ENCODE measurements at regions not wholly inside any gene's neighbourhood (a gene's known extent, or its start where the extent isn't known, plus 50 kb on each side); places are given as distances from the start of the nearest gene placed in this dataset.
"Not testable (repeated sequence)": the region's sequence is repeated elsewhere in the genome, so short reads cannot be mapped to it uniquely, and the experiment has no call there.

DNA sequence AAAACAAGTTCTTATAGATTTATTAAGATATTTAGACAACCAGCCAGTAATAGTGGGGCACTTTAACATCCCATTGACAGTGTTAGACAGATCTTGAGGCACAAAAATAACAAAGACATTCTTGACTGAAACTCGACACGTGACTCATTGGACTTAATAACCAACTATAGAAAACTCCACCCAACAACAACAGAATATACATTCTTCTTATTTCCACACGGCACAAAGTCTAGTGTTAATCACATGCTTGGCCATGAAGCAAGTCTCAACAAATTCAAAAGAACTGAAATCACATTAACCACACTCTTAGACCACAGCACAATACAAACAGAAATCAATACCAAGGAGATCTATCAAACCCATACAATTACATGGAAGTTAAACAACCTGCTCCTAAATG, 138.1 kb downstream of the ARL5B start:
- peak; percentile 2 for DNase-seq (ENCODE audit: low read depth)
- TF ChIP-seq, protein P1, sequence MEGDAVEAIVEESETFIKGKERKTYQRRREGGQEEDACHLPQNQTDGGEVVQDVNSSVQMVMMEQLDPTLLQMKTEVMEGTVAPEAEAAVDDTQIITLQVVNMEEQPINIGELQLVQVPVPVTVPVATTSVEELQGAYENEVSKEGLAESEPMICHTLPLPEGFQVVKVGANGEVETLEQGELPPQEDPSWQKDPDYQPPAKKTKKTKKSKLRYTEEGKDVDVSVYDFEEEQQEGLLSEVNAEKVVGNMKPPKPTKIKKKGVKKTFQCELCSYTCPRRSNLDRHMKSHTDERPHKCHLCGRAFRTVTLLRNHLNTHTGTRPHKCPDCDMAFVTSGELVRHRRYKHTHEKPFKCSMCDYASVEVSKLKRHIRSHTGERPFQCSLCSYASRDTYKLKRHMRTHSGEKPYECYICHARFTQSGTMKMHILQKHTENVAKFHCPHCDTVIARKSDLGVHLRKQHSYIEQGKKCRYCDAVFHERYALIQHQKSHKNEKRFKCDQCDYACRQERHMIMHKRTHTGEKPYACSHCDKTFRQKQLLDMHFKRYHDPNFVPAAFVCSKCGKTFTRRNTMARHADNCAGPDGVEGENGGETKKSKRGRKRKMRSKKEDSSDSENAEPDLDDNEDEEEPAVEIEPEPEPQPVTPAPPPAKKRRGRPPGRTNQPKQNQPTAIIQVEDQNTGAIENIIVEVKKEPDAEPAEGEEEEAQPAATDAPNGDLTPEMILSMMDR (conservative IDR thresholded peaks at IDR 0.05; ENCODE audit: low read depth, low read length), result no peak
- H3K4me3 ChIP-seq (ENCODE audit: low read depth, low read length), result no peak overlapping the region

DNA sequence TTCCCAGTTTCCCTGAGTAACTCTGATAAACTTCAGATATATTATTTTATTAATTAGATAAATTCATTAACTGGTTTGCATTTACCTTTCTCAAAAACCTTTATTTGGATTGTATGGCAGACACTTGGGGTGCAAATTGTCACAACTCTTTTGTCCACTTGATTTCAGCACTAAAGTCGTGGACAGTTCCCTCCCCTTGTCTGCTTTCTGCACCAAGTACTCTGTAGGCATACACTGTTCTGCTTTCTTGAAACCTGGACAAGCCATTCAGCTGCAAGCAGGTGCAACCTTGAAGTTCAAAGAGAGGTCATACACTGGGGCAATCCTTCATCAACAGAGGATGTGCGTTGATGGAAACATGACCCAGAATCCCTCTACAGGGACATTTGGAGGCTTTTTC, 162.9 kb downstream of the ARL5B start:
- peak; percentile 59 for DNase-seq (ENCODE audit: low read depth)

DNA sequence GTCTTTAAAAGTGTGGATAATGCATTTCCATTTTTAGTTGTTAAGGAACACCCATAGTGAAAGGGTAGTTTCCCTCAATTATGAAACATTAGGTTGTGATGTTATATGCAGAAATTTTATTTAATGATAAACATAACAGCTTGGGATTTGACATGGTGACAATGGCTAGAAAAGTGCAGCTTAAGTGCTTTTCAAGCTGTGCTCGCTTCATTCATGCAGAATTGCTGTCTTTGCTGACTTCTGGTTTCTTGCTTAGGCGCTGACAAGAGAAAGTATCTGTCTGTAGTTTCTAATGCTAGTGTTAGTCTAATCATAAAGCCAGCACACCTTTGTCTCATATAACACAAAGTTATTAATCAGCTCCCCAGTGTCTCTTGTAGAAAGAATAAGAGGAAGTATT, 170.0 kb downstream of the ARL5B start:
- TF ChIP-seq, protein P1 (conservative IDR thresholded peaks at IDR 0.05; ENCODE audit: low read depth, low read length), result no peak
- DNase-seq (ENCODE audit: low read depth), result no peak
- no peak overlapping the region for H3K4me3 ChIP-seq (ENCODE audit: low read depth, low read length)

More for the DNA sequence above, 162.9 kb downstream of the ARL5B start:
- H3K4me3 ChIP-seq (ENCODE audit: low read depth, low read length), result no peak overlapping the region
- TF ChIP-seq, protein P1 (conservative IDR thresholded peaks at IDR 0.05; ENCODE audit: low read depth, low read length), result no peak

DNA sequence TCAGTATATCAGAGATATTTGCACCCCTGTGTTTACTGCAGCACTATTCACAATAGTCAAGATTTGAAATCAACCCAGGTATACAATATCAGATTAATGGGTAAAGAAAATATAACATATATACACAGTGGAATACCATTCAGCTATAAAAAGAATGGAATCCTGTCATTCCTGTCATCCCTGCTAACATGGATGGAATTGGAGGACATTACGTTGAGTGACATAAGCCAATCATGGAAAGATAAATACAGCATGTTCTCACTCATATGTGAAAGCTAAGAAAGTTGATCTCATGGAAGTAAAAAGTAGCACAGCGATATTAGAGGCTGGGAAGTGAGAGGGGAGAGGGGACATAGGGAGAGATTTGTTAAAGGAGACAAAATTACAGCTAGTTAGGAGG, 171.0 kb downstream of the ARL5B start:
- DNase-seq (ENCODE audit: low read depth), result no peak
- TF ChIP-seq, protein P1 (conservative IDR thresholded peaks at IDR 0.05; ENCODE audit: low read depth, low read length), result no peak

DNA sequence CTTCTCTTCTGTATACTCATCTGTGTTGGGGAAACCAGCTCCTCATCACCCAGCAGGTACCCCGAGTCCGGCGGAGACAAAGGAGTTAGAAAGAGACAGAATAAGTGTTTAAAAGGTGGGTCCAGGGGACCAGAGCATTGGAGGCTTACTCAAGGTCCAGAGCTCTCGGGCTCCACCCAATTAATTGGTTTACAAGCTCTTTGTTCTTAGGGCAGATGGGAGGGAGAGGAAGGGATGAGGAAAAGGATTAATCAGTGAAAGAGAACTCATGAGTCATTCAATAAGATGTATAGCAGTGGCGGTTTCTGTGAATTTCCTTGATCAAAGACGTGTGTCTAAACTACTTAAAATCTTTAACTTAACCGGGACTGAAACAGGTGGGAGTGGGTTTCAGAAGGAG, 192.0 kb upstream of the MALRD1 start:
- H3K4me3 ChIP-seq (ENCODE audit: low read depth, low read length); DNase-seq (ENCODE audit: low read depth): not testable (repeated sequence)

More for the DNA sequence above, 171.0 kb downstream of the ARL5B start:
- H3K4me3 ChIP-seq (ENCODE audit: low read depth, low read length), result no peak overlapping the region

DNA sequence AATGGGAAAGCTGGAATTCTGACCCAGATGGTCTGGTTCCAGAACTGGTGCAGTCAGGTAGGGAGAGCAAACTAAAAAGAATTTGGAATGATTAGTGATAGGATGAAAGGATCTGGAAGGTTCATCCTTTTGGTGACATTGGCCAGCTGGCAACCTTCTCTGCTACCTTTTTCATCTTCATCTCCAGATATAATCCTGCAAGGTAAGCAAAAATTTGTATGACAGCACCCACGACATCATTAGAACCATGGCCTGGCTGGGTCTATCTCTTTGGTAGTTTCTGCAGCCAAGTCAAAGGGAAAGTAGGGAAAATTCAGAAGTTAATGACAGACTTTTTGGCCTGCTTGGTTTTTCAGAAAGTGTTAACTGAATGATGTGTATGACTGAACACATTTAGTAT, 188.9 kb upstream of the MALRD1 start:
- no peak overlapping the region for H3K4me3 ChIP-seq (ENCODE audit: low read depth, low read length)
- TF ChIP-seq, protein P1 (conservative IDR thresholded peaks at IDR 0.05; ENCODE audit: low read depth, low read length), result no peak
- DNase-seq (ENCODE audit: low read depth), result no peak

DNA sequence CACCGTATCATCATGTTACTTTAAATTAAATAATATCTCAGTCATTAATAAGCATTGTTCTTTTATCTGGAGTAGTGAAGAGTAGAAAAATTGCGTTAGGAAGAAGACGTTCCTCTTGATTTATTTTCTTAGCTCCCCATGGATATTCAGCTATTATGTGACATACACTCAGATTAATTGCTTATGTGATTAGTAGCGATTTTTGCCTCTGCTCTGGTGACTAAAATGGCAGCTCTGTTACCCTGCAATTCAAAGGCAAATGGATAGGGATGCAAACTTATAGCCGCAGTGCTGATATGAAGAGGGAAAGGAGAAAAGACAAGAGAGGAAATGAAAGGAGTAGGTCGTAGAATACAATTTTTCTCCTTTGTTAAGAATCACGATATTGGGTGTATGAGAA, 188.4 kb upstream of the MALRD1 start:
- TF ChIP-seq, protein P1 (conservative IDR thresholded peaks at IDR 0.05; ENCODE audit: low read depth, low read length), result no peak
- no peak overlapping the region for H3K4me3 ChIP-seq (ENCODE audit: low read depth, low read length)
- no peak for DNase-seq (ENCODE audit: low read depth)

Data from choroid plexus epithelial cell (primary cell).